ENCODE measurements at regions not wholly inside any gene's neighbourhood (a gene's known extent, or its start where the extent isn't known, plus 50 kb on each side); places are given as distances from the start of the nearest gene placed in this dataset.

DNA sequence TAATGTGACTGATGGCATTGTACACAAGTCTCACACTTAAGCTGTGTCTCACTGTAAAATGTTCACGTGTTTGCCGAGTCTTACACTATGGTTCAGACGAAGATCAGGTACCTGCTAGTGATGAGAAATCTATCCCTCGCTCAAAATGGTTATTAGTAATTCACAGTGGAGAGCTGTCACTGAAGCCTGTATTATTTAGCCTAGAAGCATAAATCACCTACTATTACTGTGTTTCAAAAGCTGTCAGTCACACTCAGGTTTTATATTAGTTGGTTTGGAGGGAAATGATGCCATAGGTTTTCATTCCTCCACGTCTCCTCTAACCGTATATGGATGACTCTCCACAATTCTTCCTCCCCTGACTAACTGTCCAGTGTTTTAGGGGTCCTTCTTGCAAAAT, 292.4 kb upstream of the ZEB2 start:
- Mint-ChIP-seq H3K9me3 (no peaks in the 10 kb centered on the region), H3K4me3 (no peak overlapping the region), H3K27ac (no peak overlapping the region), H3K27me3 (ENCODE audit: insufficient read depth, low read depth, poor library complexity) (no peaks in the 10 kb centered on the region), H3K4me1 (peaks cover 3% of the 10 kb centered on the region; the same call in 2 of the 3 replicates), H3K36me3 (ENCODE audit: low read depth) (no peaks in the 10 kb centered on the region)
- H3K79me2 ChIP-seq (replicated peaks; ENCODE audit: insufficient read depth), result no peaks in the 10 kb centered on the region
- no peak overlapping the region for H2AFZ ChIP-seq
- no peaks in the 10 kb centered on the region for H3K9me2 ChIP-seq (ENCODE audit: insufficient read depth)
- no peak overlapping the region for H3K4me2 ChIP-seq
- H3K27ac ChIP-seq (ENCODE audit: low read depth), result no peak overlapping the region
- H4K20me1 ChIP-seq (replicated peaks; ENCODE audit: insufficient read depth), result no peaks in the 10 kb centered on the region
- no peaks in the 10 kb centered on the region for H3K27me3 ChIP-seq (ENCODE audit: insufficient read depth)
- H3F3A ChIP-seq (replicated peaks; ENCODE audit: low read depth), result no peaks in the 10 kb centered on the region
- no peak overlapping the region for H3K4me3 ChIP-seq
- no peaks in the 10 kb centered on the region for H3K36me3 ChIP-seq (ENCODE audit: insufficient read depth)
- no peak for TF ChIP-seq CREB1 (CRISPR knock-in tag; IDR thresholded peaks at IDR 0.05; ENCODE audit: low read depth)
- H3K4me1 ChIP-seq (ENCODE audit: insufficient read depth), result no peaks in the 10 kb centered on the region
- no peak for DNase-seq (ENCODE audit: low spot score)
- no peak for ATAC-seq

DNA sequence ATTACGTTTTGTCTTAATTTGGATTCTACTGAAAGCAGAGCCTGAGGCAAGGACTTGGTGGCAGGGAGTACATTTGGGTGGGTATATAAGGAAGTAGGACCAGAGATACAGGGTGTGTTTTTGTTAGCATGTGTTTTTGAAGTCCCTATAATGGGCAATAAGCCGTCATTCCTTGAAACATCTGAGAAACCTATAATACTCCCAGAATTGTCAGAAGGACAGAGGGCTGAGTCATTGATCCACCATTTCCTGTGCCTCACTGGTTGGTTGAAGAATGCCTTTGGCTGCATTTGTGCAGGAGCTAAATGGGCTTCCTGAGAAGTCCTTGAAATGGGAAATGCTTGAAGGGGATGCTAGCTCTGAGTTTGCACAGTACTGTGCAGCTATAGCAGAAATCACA, 281.8 kb upstream of the ZEB2 start:
- no peak overlapping the region for H3K4me3 Mint-ChIP-seq
- no peaks in the 10 kb centered on the region for H3K9me3 Mint-ChIP-seq
- peak overlapping the region; percentile 80; the same call in 1 of the 2 replicates for H3K27ac Mint-ChIP-seq
- no peaks in the 10 kb centered on the region for H3F3A ChIP-seq (replicated peaks; ENCODE audit: low read depth)
- H3K36me3 Mint-ChIP-seq (ENCODE audit: low read depth), result no peaks in the 10 kb centered on the region
- no peaks in the 10 kb centered on the region for H3K27me3 Mint-ChIP-seq (ENCODE audit: insufficient read depth, low read depth, poor library complexity)
- H3K9me2 ChIP-seq (ENCODE audit: insufficient read depth), result 0 out of 2 replicates have a peak, but pooled peaks cover 3% of the 10 kb centered on the region
- H3K27ac ChIP-seq (ENCODE audit: low read depth), result no peak overlapping the region
- DNase-seq (ENCODE audit: low spot score), result peak; percentile 3
- ATAC-seq, result no peak
- no peaks in the 10 kb centered on the region for H3K79me2 ChIP-seq (replicated peaks; ENCODE audit: insufficient read depth)
- H3K4me1 ChIP-seq (ENCODE audit: insufficient read depth), result no peaks in the 10 kb centered on the region
- no peak for TF ChIP-seq NANOG (IDR thresholded peaks at IDR 0.05; ENCODE audit: borderline replicate concordance)
- peak overlapping the region; percentile 72; the same call in 1 of the 2 replicates for H2AFZ ChIP-seq
- no peaks in the 10 kb centered on the region for H4K20me1 ChIP-seq (replicated peaks; ENCODE audit: insufficient read depth)
- no peak overlapping the region for H3K4me2 ChIP-seq
- no peaks in the 10 kb centered on the region for H3K27me3 ChIP-seq (ENCODE audit: insufficient read depth)
- H3K36me3 ChIP-seq (ENCODE audit: insufficient read depth), result no peaks in the 10 kb centered on the region
- peaks cover 5% of the 10 kb centered on the region for H3K4me1 Mint-ChIP-seq
- no peak overlapping the region for H3K4me3 ChIP-seq

DNA sequence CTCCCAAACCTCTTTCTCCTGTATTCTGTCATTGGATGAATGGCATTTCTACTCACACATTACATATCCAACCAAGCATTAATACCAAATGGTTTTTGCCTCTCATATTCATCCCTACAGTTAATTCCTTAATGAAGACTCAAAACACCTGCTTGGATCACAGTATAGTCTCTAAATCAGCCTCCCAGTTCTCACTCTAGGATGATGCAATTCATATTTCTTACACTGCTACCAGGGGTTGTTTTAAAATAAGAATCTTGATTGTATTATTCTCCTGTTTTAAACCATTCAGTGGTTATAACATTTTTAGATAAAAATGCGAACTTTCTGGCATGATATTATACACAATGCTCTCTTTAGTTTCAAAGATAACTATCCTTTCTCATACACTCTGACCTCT, 281.4 kb upstream of the ZEB2 start:
- H2AFZ ChIP-seq, result no peak overlapping the region
- peaks cover 3% of the 10 kb centered on the region for H3K27me3 Mint-ChIP-seq (ENCODE audit: insufficient read depth, low read depth, poor library complexity)
- no peaks in the 10 kb centered on the region for H3K4me1 ChIP-seq (ENCODE audit: insufficient read depth)
- H3K27ac Mint-ChIP-seq, result no peak overlapping the region
- H4K20me1 ChIP-seq (replicated peaks; ENCODE audit: insufficient read depth), result no peaks in the 10 kb centered on the region
- ATAC-seq (no peak), DNase-seq (ENCODE audit: low spot score) (no peak)
- 0 out of 2 replicates have a peak, but pooled peaks cover 3% of the 10 kb centered on the region for H3K9me2 ChIP-seq (ENCODE audit: insufficient read depth)
- no peaks in the 10 kb centered on the region for H3K27me3 ChIP-seq (ENCODE audit: insufficient read depth)
- H3F3A ChIP-seq (replicated peaks; ENCODE audit: low read depth), result no peaks in the 10 kb centered on the region
- H3K9me3 Mint-ChIP-seq, result no peaks in the 10 kb centered on the region
- H3K4me2 ChIP-seq, result no peak overlapping the region
- H3K79me2 ChIP-seq (replicated peaks; ENCODE audit: insufficient read depth), result no peaks in the 10 kb centered on the region
- no peak overlapping the region for H3K4me3 ChIP-seq
- peaks cover 5% of the 10 kb centered on the region for H3K4me1 Mint-ChIP-seq
- H3K4me3 Mint-ChIP-seq, result no peak overlapping the region
- no peaks in the 10 kb centered on the region for H3K36me3 ChIP-seq (ENCODE audit: insufficient read depth)
- H3K27ac ChIP-seq (ENCODE audit: low read depth), result no peak overlapping the region
- H3K36me3 Mint-ChIP-seq (ENCODE audit: low read depth), result no peaks in the 10 kb centered on the region
- TF ChIP-seq STAT1 (IDR thresholded peaks at IDR 0.05; ENCODE audit: unreplicated experiment) (no peak), JUNB (IDR thresholded peaks at IDR 0.05; ENCODE audit: unreplicated experiment) (no peak), CREB1 (CRISPR knock-in tag; IDR thresholded peaks at IDR 0.05; ENCODE audit: low read depth) (no peak), ZNF331 (CRISPR knock-in tag; IDR thresholded peaks at IDR 0.05; ENCODE audit: low read depth) (no peak), POLR2AphosphoS5 (IDR thresholded peaks at IDR 0.05; ENCODE audit: low read depth) (no peak), ZNF114 (CRISPR knock-in tag; IDR thresholded peaks at IDR 0.05) (no peak), EZH2phosphoT487 (IDR thresholded peaks at IDR 0.05; ENCODE audit: unreplicated experiment) (no peak), NANOG (IDR thresholded peaks at IDR 0.05; ENCODE audit: borderline replicate concordance) (no peak)
- TF ChIP-seq, protein P1, sequence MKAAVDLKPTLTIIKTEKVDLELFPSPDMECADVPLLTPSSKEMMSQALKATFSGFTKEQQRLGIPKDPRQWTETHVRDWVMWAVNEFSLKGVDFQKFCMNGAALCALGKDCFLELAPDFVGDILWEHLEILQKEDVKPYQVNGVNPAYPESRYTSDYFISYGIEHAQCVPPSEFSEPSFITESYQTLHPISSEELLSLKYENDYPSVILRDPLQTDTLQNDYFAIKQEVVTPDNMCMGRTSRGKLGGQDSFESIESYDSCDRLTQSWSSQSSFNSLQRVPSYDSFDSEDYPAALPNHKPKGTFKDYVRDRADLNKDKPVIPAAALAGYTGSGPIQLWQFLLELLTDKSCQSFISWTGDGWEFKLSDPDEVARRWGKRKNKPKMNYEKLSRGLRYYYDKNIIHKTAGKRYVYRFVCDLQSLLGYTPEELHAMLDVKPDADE (IDR thresholded peaks at IDR 0.05), result no peak
- TF ChIP-seq, protein P2, sequence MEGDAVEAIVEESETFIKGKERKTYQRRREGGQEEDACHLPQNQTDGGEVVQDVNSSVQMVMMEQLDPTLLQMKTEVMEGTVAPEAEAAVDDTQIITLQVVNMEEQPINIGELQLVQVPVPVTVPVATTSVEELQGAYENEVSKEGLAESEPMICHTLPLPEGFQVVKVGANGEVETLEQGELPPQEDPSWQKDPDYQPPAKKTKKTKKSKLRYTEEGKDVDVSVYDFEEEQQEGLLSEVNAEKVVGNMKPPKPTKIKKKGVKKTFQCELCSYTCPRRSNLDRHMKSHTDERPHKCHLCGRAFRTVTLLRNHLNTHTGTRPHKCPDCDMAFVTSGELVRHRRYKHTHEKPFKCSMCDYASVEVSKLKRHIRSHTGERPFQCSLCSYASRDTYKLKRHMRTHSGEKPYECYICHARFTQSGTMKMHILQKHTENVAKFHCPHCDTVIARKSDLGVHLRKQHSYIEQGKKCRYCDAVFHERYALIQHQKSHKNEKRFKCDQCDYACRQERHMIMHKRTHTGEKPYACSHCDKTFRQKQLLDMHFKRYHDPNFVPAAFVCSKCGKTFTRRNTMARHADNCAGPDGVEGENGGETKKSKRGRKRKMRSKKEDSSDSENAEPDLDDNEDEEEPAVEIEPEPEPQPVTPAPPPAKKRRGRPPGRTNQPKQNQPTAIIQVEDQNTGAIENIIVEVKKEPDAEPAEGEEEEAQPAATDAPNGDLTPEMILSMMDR (conservative IDR thresholded peaks at IDR 0.05; ENCODE audit: low read depth in 2 of 2), result no peak
- TF ChIP-seq, protein P3, sequence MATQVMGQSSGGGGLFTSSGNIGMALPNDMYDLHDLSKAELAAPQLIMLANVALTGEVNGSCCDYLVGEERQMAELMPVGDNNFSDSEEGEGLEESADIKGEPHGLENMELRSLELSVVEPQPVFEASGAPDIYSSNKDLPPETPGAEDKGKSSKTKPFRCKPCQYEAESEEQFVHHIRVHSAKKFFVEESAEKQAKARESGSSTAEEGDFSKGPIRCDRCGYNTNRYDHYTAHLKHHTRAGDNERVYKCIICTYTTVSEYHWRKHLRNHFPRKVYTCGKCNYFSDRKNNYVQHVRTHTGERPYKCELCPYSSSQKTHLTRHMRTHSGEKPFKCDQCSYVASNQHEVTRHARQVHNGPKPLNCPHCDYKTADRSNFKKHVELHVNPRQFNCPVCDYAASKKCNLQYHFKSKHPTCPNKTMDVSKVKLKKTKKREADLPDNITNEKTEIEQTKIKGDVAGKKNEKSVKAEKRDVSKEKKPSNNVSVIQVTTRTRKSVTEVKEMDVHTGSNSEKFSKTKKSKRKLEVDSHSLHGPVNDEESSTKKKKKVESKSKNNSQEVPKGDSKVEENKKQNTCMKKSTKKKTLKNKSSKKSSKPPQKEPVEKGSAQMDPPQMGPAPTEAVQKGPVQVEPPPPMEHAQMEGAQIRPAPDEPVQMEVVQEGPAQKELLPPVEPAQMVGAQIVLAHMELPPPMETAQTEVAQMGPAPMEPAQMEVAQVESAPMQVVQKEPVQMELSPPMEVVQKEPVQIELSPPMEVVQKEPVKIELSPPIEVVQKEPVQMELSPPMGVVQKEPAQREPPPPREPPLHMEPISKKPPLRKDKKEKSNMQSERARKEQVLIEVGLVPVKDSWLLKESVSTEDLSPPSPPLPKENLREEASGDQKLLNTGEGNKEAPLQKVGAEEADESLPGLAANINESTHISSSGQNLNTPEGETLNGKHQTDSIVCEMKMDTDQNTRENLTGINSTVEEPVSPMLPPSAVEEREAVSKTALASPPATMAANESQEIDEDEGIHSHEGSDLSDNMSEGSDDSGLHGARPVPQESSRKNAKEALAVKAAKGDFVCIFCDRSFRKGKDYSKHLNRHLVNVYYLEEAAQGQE (IDR thresholded peaks at IDR 0.05; ENCODE audit: unreplicated experiment), result no peak

All from GM23338 (cell line).